Fibroblast of skin of right quadriceps (primary cell): ENCODE measurements at regions not wholly inside any gene's neighbourhood (a gene's known extent, or its start where the extent isn't known, plus 50 kb on each side); places are given as distances from the start of the nearest gene placed in this dataset.
A peak's percentile ranks its signal among the peaks of the same experiment; 100 is the strongest.

ENCODE experiments used
- DNase-seq: peaks from one replicate; pipeline ENCODE4 v3.0.0-alpha.2; 2013

- no peak for DNase-seq
Observed at GRCh38 chr17:71376933-71377332, 743.9 kb upstream of the SOX9 start.

- DNase-seq, result no peak
Observed at GRCh38 chr17:71378036-71378435, 742.8 kb upstream of the SOX9 start.

- no peak for DNase-seq
Observed at GRCh38 chr17:71378741-71379140, 742.1 kb upstream of the SOX9 start.

- no peak for DNase-seq
Observed at GRCh38 chr17:71379512-71379911, 741.3 kb upstream of the SOX9 start.

GRCh38 chr17:71380535-71380934 lies 740.3 kb upstream of the SOX9 start:
- DNase-seq, result no peak

GRCh38 chr17:71380936-71381335 lies 739.9 kb upstream of the SOX9 start:
- DNase-seq, result no peak

- DNase-seq, result no peak
Observed at GRCh38 chr17:71383091-71383490, 737.7 kb upstream of the SOX9 start.

- DNase-seq, result no peak
Observed at GRCh38 chr17:71387456-71387855, 733.4 kb upstream of the SOX9 start.

- peak; percentile 76 for DNase-seq
Observed at GRCh38 chr17:71392715-71393567, 727.9 kb upstream of the SOX9 start.

GRCh38 chr17:71395901-71396300 lies 724.9 kb upstream of the SOX9 start:
- peak; percentile 22 for DNase-seq

GRCh38 chr17:71396711-71397110 lies 724.1 kb upstream of the SOX9 start:
- no peak for DNase-seq

GRCh38 chr17:71398025-71398424 lies 722.8 kb upstream of the SOX9 start:
- DNase-seq, result no peak

GRCh38 chr17:71398800-71399219 lies 722.0 kb upstream of the SOX9 start:
- DNase-seq, result peak; percentile 68

- DNase-seq, result no peak
Observed at GRCh38 chr17:71399221-71399620, 721.6 kb upstream of the SOX9 start.

GRCh38 chr17:71399649-71400048 lies 721.2 kb upstream of the SOX9 start:
- no peak for DNase-seq

GRCh38 chr17:71402007-71402406 lies 718.8 kb upstream of the SOX9 start:
- DNase-seq, result no peak

GRCh38 chr17:71402661-71403141 lies 718.1 kb upstream of the SOX9 start:
- DNase-seq, result no peak

- no peak for DNase-seq
Observed at GRCh38 chr17:71405101-71405500, 715.7 kb upstream of the SOX9 start.

GRCh38 chr17:71407981-71408380 lies 712.8 kb upstream of the SOX9 start:
- no peak for DNase-seq

GRCh38 chr17:71409137-71409536 lies 711.7 kb upstream of the SOX9 start:
- no peak for DNase-seq

GRCh38 chr17:71409712-71410111 lies 711.1 kb upstream of the SOX9 start:
- peak; percentile 94 for DNase-seq

GRCh38 chr17:71412803-71413202 lies 708.0 kb upstream of the SOX9 start:
- DNase-seq, result peak; percentile 97

- no peak for DNase-seq
Observed at GRCh38 chr17:71413935-71414334, 706.9 kb upstream of the SOX9 start.

- DNase-seq, result no peak
Observed at GRCh38 chr17:71417142-71417541, 703.7 kb upstream of the SOX9 start.

- no peak for DNase-seq
Observed at GRCh38 chr17:71422968-71423367, 697.9 kb upstream of the SOX9 start.
